ENCODE measurements at regions not wholly inside any gene's neighbourhood (a gene's known extent, or its start where the extent isn't known, plus 50 kb on each side); places are given as distances from the start of the nearest gene placed in this dataset.

- no peaks in the 10 kb centered on the region for H3K36me3 ChIP-seq
- no peaks in the 10 kb centered on the region for H3K27me3 ChIP-seq
- no peak for TF ChIP-seq CTCF (IDR thresholded peaks at IDR 0.05)
- intact Hi-C loops (cut with DNase I), result no loop called here
- ATAC-seq (no peak), DNase-seq (no peak)
- no peak overlapping the region for H3K4me3 ChIP-seq
- H3K9me3 ChIP-seq, result peaks cover 0 to 10% of the 10 kb centered on the region in 2 donors
- H3K27ac ChIP-seq, result no peak overlapping the region
- no peaks in the 10 kb centered on the region for H3K4me1 ChIP-seq
Measured at GRCh38 chr7:67566101-67566500, 569.5 kb downstream of the TYW1 start.

- H3K27me3 ChIP-seq, result no peaks in the 10 kb centered on the region
- H3K9me3 ChIP-seq, result peaks cover 0 to 15% of the 10 kb centered on the region in 2 donors
- H3K4me3 ChIP-seq, result no peak overlapping the region
- intact Hi-C loops (cut with DNase I), result no loop called here
- ATAC-seq, result peak; percentile 36
- H3K27ac ChIP-seq, result no peak overlapping the region
- no peaks in the 10 kb centered on the region for H3K4me1 ChIP-seq
- no peak for TF ChIP-seq CTCF (IDR thresholded peaks at IDR 0.05)
- no peaks in the 10 kb centered on the region for H3K36me3 ChIP-seq
- DNase-seq, result peak in 2 of 4 donors; percentile 5 to 48
Measured at GRCh38 chr7:67571026-67571545, 574.5 kb downstream of the TYW1 start.

GRCh38 chr7:67573639-67574038 is 577.0 kb downstream of the TYW1 start:
- DNase-seq (no peak), ATAC-seq (no peak)
- intact Hi-C loops (cut with DNase I), result no loop called here

GRCh38 chr7:67588631-67589030 is 592.0 kb downstream of the TYW1 start:
- no peak overlapping the region for H3K27ac ChIP-seq
- H3K36me3 ChIP-seq, result no peaks in the 10 kb centered on the region
- H3K4me1 ChIP-seq, result no peaks in the 10 kb centered on the region
- no peaks in the 10 kb centered on the region for H3K27me3 ChIP-seq
- no peak for TF ChIP-seq CTCF (IDR thresholded peaks at IDR 0.05)
- no peak overlapping the region for H3K4me3 ChIP-seq
- ATAC-seq, result no peak
- peaks cover 0 to 63% of the 10 kb centered on the region in 2 donors for H3K9me3 ChIP-seq
- intact Hi-C loops (cut with DNase I), result no loop called here
- DNase-seq, result no peak

More at GRCh38 chr7:67573639-67574038, 577.0 kb downstream of the TYW1 start:
- no peaks in the 10 kb centered on the region for H3K27me3 ChIP-seq
- no peaks in the 10 kb centered on the region for H3K4me1 ChIP-seq
- H3K9me3 ChIP-seq, result peaks cover 0 to 22% of the 10 kb centered on the region in 2 donors
- TF ChIP-seq CTCF (IDR thresholded peaks at IDR 0.05), result no peak
- H3K27ac ChIP-seq, result no peak overlapping the region
- H3K4me3 ChIP-seq, result no peak overlapping the region
- no peaks in the 10 kb centered on the region for H3K36me3 ChIP-seq

GRCh38 chr7:67589183-67589582 is 592.5 kb downstream of the TYW1 start:
- Histone ChIP-seq H3K27me3 (no peaks in the 10 kb centered on the region), H3K4me3 (no peak overlapping the region), H3K36me3 (no peaks in the 10 kb centered on the region), H3K9me3 (peaks cover 0 to 57% of the 10 kb centered on the region in 2 donors), H3K4me1 (no peaks in the 10 kb centered on the region), H3K27ac (no peak overlapping the region)
- ATAC-seq, result no peak
- intact Hi-C loops (cut with DNase I), result no loop called here
- no peak for DNase-seq
- no peak for TF ChIP-seq CTCF (IDR thresholded peaks at IDR 0.05)
